Activated CD4-positive, alpha-beta T cell treated with anti-CD3 and anti-CD28 coated beads, Interleukin-2, amount 50 U/mL, for 4 hours (primary cell): ENCODE measurements at regions not wholly inside any gene's neighbourhood (a gene's known extent, or its start where the extent isn't known, plus 50 kb on each side); places are given as distances from the start of the nearest gene placed in this dataset.

Source experiments
- DNase-seq, 2 experiments: peaks; one replicate each; pipeline ENCODE4 v3.0.0-alpha.2; 2020

DNA sequence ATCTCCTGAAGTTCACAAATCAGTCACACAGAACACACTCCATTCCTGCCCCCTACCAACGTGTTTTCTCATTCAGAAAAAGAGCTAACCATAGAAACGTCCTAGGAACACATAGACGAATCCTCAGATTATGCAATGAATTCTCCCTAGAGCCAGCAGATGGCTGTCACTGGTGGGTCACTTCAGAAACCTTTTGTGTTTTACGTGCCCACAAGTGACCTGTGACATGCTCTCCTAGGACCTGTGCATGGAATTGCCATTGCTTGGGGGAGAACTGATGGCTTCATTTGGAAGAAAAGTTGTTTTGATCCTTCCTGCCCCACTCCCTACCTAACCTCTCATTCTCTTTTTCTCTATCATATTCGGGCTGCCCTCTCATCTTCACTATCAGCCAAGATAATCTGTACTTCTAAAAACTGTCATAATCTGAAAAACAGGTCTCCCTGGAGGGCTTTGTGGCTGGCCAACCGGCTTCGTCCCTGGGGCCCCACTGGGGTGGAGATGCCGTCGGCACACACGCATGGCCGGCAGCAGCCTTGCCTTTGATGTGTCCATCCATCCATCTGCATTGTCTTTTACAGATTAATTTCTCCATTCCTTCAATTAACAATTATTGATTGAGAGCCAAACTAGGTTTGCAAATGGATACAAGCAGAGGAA, 144.1 kb upstream of the SERP2 start:
- no peak for DNase-seq

DNA sequence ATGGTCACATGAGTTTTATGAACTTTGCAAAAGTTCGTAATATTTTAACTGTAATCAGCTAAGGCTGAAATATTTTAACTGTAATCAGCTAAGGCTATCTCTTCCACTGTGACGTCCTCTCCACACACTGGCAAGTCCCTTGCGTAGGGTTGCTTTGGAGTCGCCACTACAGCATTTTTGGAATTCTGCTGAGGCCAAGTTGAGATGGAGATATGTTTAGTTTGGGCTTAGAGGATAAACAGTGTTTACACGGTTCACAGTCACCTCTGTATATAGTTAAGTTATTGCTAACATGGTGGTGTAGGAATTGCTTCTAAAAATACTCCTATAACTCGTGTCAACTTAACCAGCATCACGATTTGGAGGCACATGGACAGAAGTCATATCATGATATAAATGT, 143.6 kb upstream of the SERP2 start:
- no peak for DNase-seq

DNA sequence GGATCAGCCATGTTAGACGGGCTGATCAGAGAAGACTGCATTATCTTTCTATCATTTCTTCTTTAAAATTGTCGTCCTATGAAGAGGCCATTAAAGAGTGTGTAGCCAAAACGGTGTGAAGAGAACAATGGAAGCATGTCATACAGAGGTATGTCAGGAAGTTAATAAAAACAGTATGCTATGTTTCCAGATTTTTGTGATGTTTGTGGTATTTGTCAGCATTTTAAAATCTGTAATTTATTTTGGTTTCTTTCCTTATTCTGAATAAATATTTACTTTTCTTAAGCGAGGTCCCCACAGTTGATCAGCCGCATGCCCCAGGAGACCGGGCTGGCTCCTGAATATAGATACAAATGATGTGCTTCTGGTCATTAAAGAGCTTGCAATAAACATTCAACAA, 142.9 kb upstream of the SERP2 start:
- no peak for DNase-seq

DNA sequence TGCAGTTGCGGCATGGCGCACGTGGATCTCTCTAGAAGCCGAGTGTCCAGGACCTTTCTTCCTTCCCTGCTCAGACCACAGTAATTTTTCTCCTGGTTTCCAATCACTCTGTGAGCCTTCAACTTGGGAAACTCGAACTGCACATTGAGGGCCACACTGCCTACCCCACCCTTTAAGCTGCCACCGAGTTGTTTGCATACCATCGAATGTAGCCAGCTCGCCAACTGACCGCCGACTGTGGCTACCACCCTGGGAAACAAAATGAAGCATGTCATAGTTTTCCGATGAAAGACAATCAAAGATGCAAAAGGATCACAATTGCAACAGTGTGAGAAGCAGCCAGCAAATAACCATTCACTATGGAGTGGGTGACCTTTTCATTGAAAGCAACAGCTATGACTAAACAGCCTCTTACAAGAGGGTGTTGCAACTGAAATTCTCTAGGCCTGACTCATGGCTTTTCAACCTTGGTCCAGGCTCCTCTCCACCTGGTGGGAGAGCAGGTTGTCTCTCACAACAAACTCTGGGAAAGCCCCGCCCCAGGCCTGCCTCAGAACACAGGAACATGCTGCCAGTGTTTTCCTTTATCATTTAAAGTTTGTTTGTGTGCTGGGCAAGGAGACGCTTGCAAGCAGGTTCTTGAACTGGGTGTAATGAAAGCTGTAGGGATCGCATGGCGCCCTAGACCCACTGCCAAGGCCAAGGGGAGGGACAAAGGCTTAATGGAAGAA, 141.7 kb upstream of the SERP2 start:
- DNase-seq, result no peak

DNA sequence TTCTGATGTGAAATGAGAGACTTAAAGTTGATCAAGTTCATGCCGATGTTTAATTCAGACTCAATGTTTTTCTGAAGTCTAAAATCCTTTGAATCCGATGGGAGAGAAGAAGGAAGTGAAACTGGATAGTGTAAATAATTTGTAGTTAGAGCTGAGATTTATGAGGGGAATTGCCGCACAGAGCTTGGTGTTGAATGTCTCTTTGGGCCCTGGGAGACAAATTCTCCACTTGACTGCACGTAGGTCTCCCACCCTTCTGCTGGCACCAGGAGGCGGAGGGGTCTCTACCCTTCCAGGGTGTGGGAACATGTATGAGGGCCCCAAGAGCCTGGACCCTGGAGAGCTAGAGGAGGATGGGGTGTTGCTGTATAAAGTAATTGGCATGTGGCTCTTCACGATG, 140.8 kb upstream of the SERP2 start:
- no peak for DNase-seq

DNA sequence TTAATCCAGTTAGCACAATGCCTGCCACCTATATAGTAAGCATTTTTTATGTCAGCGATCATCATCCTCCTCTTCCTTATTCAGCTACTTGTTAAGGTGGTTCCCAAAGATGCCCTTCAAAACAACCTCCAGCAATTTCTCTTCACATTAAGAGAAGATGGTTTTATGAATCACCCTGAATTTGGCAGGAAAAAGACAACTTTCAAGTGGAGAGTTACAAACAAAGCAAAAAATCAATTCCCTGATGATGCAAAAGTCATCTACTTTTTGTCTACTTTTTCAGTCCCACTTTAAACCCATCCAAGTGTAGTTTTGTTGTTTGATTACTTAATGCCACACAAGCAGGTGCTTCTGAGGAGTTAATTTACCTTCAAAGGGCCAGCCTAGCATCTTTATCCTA, 139.1 kb upstream of the SERP2 start:
- DNase-seq, result no peak

DNA sequence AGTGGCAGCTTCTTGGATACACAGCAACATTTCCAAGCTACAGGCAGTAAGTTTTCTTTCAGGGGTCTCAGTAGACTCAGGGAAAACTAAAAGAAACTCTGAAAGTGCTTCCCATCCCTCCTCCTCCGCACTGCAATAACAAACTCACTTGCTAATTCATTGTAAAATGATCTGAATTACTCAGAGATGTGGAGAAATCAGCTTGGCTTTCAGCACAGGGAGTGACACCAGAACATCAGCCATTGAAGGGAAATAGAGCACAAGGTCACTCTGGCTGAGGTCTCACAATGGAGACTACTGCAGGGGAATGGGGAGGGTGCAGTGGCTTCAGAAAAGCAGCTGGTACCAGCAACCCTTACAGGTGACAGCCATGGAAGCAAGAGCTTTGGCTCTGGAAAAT, 137.3 kb upstream of the SERP2 start:
- DNase-seq, result no peak

DNA sequence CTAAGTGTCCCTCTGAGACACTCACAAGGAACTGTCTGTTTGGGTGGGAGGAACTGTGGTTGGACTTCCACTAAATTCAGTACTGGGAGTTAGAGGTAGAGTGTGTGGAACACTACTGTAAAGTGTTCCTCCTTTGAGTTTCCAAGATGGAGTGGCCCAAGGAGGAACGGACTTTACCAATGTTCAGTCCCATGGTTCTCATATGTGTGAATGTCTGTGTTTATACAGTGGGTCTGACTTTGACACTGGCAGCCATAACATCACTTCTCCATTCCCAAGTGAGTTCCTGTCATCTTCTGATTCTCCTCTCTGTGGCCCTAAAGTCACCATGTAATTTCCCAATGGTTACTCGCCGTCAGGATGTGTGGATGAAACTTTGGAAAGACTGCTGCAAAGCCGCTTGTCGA, 136.8 kb upstream of the SERP2 start:
- no peak for DNase-seq

DNA sequence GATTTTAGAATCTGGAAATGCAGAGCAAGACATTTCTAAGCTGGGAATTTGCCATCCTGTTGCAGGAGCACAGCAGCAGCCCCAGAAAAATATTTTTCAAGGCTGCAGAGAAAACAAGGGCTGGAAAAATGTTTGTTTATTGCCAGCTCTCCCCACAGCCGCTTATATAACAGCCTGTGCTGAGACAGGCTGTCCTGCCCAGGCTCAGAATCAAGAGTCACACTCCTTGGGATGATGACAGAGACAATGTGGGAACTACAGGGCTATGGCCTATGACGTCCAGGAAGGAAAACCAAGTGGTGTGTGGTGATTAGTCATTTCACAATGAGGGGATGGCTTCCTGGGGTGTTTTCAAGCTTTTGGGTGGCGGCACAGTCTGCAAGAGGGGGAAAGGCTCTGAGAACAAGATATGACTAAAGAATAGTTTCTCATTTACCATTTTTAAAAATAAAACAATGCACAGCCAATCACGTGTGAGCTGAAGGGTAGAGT, 136.3 kb upstream of the SERP2 start:
- DNase-seq, result no peak

DNA sequence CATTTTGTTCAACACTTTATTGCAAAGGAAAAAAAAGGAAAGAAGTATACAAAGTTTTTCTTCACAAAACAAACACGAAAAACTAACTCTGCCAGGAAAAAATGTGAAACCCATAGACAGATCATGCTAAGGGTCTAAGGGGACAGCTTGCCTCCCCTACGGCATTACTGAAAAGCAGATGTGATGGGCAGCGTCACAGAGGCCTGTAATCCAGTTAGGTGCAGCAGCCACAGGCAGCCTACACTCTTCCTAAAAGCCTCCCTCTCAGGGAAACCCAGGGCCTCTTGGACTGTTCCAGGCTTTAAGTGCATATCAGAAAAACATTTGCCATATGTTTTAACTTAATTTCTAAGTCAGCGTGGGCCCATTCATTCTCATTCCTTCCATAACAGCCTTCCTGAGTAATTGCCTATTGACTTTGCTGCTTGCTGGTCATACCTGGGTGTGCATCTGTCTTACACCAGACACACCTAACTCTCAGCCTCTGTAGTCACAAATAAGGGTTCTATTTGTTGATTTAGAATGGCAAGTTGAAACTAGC, 135.7 kb upstream of the SERP2 start:
- no peak for DNase-seq

DNA sequence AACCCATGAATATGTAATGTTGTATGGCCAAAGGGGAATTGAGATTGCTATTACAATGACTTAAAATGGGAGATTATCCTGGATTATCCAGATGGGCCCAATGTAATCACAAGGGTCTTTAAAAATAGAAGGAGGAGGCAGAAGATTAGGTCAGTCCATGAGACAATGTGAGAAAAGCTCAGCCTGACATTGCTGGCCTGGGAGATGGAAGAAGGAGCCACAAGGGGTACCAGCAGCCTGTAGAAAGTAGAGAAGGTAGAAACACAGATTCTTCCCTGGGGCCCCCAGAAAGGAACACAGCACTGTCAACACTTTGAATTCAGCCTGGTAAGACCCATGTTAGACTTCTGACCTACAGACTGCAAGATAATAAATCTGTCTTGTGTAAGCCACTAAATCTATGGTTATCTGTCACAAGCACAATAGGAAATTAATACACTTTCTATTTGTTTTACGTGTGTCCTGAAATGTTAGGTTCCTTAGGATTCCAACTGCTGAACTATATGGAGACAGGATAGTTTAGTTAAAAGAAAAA, 132.9 kb upstream of the SERP2 start:
- no peak for DNase-seq

DNA sequence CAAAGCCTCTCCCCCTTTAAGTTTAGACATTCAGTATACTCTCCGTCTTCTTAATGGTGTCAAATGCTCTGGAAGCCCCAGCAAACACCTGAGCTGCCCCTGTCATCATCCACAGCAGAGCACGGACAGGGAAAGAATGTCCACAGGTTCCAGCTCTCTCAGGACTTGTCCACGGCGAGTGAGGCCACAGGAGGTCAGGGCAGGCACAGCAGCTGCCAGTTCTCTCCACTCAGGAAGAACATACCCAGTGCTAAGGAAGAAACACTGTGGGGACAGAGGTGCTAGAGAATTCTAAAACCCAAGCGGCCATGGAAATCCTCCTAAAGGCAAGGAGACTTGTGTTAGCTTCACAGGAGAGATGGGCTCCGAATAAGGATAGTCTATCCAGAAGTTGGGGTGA, 132.0 kb upstream of the SERP2 start:
- no peak for DNase-seq

DNA sequence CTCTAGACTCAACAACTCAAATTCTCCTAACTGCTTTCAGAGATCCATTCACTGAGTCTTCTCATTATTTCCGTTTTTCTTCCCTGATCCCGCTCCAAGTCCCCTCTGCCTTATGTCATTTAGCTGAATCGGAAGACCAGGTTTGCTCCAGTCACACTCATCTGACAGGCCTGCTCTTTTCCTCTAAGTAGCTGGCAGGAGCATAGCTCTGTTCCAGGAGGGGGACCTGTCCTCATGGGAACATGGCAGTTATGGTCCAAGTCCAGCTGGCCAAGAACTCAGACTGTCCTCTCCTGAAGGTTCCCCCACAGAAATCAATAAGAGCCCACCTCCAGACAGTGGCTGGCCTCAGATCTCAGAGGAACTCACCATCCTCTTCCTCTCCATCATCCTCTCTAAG, 130.9 kb upstream of the SERP2 start:
- no peak for DNase-seq

DNA sequence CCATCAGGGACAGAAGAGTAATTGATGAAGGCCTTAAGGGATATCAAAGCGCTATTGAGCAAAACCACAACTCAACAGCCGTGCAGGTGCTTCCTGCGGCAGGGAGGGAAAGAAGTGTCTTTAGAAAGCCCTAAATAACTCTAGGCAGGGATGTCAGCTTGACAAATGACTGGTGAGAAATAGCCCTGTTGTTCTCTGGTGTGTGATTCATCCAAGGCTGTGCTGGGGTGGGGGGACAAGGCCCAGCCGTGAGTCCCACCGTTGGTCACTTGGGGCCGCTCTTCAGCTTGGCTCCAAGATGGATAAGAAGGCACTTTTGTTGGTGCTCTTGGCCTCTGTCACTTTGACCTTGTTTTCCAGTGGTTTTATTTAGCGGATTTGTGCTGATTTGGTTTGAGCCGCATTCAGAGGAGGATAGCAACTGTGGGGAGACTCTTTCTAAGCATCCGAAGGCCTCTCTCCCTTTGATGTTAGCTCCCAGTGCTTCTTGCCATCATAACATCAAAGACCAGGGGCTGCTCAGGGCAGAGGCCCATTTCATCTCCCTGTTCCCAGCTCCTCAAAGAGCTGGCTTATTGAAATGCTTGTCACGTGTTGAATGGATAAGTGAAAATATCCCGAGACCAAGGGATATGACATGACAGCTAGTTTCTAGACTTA, 130.3 kb upstream of the SERP2 start:
- DNase-seq, result peak in 1 of 2 experiments; percentile 7

DNA sequence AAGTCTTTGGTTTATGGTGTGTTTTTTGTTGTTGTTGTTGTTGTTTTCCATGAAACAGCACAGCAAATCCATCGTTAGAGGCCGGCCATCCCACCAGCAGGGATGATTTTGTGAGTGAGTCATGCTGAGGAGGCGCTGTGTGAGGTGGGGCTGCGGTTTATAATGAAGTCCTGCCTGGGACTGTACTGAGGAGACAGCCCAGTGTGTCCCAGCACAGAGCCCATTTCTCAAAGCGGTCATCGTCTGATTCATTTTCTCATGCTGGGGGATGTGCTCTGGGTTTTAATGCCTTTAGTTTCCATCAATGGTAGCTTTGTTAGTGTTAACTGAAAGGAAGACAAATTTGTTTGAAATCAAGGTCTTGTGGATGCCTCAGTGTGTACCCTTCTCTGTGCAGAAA, 129.3 kb upstream of the SERP2 start:
- no peak for DNase-seq

DNA sequence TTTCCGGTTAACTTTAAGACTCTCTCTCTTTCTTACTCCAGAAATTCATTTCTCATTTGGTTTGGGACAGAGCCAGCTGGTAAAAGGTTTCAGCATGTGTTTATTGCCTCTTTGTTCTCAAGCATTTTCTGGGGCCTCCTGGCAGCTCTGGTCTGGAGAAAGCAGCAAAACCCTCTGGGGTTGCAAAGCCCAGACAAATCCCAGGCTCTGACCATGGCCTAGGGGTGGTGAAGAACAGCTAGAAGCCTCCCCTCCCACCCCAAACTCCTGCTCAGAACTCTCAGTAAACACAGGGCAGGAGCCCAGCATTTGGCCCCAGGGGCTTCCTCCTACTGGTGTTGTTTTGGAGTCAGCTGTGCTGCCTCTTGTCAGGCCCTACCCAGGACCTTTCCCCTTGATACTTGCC, 124.2 kb upstream of the SERP2 start:
- DNase-seq, result no peak

DNA sequence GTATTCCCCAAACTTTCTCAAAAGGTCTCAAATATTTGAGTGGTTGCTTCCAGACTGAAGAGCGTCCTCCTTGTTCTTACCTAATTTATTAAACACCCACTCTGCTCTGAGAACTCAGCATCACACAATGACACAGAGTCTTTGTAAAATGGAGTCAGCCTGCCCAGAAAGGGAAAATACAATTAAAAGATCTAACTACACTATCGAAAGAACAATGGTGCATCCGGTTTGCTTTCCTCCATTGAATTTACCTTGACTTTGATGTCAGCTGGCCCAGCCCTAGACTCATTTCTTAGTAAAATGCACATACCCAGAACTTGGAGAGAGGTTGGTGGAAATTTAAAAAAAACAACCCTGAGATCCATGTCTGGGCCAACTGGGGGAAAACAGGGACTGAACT, 120.7 kb upstream of the SERP2 start:
- no peak for DNase-seq

DNA sequence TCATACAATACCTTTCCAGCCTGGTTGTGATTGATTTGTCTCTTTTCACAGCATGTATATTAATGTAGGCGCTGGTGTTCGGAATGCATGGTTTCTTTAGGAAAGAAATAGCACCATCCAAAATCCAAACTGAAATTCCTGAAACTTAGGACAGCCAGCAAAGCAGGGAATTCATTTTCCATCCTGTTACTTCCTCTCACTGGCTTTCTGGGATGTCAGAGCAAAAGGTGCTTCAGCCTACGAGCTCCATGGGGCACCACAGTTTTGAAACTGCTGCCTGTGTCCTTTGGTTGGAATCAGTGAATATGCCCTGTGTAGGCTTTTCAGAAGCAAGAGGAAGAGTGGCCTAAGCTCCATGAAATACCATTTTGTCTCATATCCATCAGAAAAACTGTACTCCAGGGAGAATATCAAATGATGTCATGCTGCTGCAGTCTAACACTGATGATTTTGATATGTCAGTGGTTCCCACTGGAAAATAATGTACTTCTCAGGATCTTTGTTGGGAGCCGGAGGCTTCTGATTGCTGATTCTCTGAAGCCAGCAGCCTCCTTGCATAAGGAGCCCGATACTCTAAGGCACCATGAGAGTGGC, 117.8 kb upstream of the SERP2 start:
- no peak for DNase-seq

DNA sequence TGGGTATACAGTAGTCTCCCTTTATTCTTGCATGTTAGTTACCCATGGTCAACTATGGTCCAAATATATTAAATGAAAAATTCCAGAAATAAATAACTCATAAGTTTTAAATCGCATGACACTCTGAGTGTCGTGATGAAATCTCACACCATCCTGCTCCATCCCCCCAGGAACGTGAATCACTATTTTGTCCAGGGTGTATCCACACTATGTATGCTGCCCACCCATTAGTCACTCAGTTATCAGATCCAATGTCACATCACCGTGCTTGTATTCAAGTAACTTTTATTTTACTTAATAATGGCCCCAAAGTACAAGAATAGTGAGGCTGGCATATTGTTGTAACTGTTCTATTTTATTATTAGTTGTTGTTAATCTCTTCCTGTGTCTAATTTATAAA, 115.8 kb upstream of the SERP2 start:
- no peak for DNase-seq

DNA sequence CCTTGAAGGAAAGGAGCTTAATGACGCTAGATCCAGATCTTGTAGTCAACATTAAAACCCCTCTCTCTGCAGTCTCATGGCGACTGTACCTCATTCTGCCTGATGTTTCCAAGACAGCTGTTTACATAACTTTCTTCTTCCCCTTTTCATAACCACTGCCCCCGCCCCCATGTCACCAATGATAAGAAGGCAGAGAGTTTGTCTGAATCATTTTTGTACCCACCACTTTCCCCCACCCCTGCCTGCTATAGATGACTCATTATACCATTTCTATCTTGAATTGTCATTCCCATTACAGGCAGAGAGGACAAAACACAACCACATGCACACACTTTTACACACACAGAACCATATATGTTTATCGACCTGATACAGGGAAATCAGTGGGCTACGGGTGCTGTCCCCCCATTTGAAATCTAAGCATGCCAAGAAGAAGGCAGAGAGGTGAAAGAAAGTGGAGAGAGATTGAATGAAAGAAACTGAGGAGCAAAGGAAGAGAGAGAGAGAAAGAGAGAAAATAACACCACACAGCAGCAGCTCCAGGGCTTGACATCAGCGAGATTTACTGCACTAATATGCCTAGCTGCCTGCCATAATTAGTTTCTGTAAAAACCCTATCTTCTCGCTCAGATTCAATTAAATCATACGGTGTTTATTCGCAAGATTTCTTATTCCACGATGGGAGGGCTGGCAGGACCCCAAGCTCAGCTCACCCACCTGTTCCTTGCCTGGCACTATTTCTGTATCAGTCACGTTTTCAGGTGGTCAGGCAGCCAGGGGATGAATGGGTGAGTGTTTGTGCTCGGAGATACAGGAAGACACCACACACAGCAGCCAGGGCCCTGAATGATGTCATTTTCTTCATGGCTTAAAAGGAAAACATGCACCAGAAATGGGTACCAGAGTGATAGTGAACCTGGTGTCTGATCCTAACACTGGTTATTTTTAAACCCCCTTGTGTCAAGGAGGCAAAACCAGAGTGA, 114.3 kb upstream of the SERP2 start:
- DNase-seq, result peak; percentile 76 to 82

DNA sequence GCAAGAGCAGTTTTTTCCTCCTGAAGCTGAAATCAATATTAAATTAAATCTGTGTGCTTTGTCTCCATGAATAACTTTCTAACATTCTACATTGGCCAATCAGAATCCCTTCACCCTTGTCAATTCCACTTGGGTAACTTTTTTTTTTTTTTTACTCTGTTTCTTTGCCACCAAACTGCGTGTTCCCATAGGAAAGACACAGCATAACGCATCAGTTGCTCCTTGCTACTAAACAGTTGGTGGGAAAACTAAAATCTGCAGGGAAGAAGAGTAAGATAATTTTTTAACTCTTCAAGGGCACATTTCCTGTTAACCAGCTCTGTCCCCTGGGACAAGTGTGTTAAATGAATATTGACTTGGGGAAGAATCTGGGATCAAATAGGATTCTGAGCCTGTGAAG, 113.3 kb upstream of the SERP2 start:
- DNase-seq, result no peak
